ENCODE measurements at regions not wholly inside any gene's neighbourhood (a gene's known extent, or its start where the extent isn't known, plus 50 kb on each side); places are given as distances from the start of the nearest gene placed in this dataset.

GRCh38 chrX:63959975-63960374, 175.0 kb upstream of the ARHGEF9 start:
- no peak for DNase-seq (ENCODE audit: low read depth)
- no peak for TF ChIP-seq CTCF (IDR thresholded peaks at IDR 0.05; ENCODE audit: control insufficient read depth, insufficient read depth, low read depth, low read length, missing control alignments)
- no peak overlapping the region for H3K4me3 ChIP-seq (ENCODE audit: control insufficient read depth, low read depth, low read length)

GRCh38 chrX:63958134-63958865, 173.3 kb upstream of the ARHGEF9 start:
- H3K4me3 ChIP-seq (ENCODE audit: control insufficient read depth, low read depth, low read length) = no peak overlapping the region
- DNase-seq (ENCODE audit: low read depth) = no peak
- no peak for TF ChIP-seq CTCF (IDR thresholded peaks at IDR 0.05; ENCODE audit: control insufficient read depth, insufficient read depth, low read depth, low read length, missing control alignments)

GRCh38 chrX:63935835-63936234, 150.8 kb upstream of the ARHGEF9 start:
- no peak for TF ChIP-seq CTCF (IDR thresholded peaks at IDR 0.05; ENCODE audit: control insufficient read depth, insufficient read depth, low read depth, low read length, missing control alignments)
- H3K4me3 ChIP-seq (ENCODE audit: control insufficient read depth, low read depth, low read length) = no peak overlapping the region
- DNase-seq (ENCODE audit: low read depth) = no peak

- TF ChIP-seq CTCF (IDR thresholded peaks at IDR 0.05; ENCODE audit: control insufficient read depth, insufficient read depth, low read depth, low read length, missing control alignments) = no peak
- H3K4me3 ChIP-seq (ENCODE audit: control insufficient read depth, low read depth, low read length) = no peak overlapping the region
- no peak for DNase-seq (ENCODE audit: low read depth)
Observed at GRCh38 chrX:63934791-63935190, 149.8 kb upstream of the ARHGEF9 start.

- no peak overlapping the region for H3K4me3 ChIP-seq (ENCODE audit: control insufficient read depth, low read depth, low read length)
- no peak for DNase-seq (ENCODE audit: low read depth)
- TF ChIP-seq CTCF (IDR thresholded peaks at IDR 0.05; ENCODE audit: control insufficient read depth, insufficient read depth, low read depth, low read length, missing control alignments) = no peak
Observed at GRCh38 chrX:63934160-63934559, 149.1 kb upstream of the ARHGEF9 start.

GRCh38 chrX:63932907-63933306, 147.9 kb upstream of the ARHGEF9 start:
- TF ChIP-seq CTCF (IDR thresholded peaks at IDR 0.05; ENCODE audit: control insufficient read depth, insufficient read depth, low read depth, low read length, missing control alignments) = no peak

More at GRCh38 chrX:63932907-63933306, 147.9 kb upstream of the ARHGEF9 start:
- no peak for DNase-seq (ENCODE audit: low read depth)
- no peak overlapping the region for H3K4me3 ChIP-seq (ENCODE audit: control insufficient read depth, low read depth, low read length)
